HepG2 (cell line): ENCODE measurements at regions not wholly inside any gene's neighbourhood (a gene's known extent, or its start where the extent isn't known, plus 50 kb on each side); places are given as distances from the start of the nearest gene placed in this dataset.
A peak's percentile ranks its signal among the peaks of the same experiment; 100 is the strongest.

Experiments
- BORCS8-MEF2B ChIP-seq: sonication (generic); formaldehyde crosslinking; IDR thresholded peaks from 2 replicates; pipeline ENCODE4 v1.8.0; 2022; ENCODE audit warnings: mild to moderate bottlenecking, missing genetic modification reagents
- CEBPG ChIP-seq: IDR thresholded peaks from 2 replicates; pipeline ENCODE4 v1.6.1; 2016
- DMAP1 ChIP-seq: IDR thresholded peaks from 2 replicates; pipeline ENCODE4 v1.6.1; 2016
- E2F5 ChIP-seq: sonication (generic); formaldehyde crosslinking; conservative IDR thresholded peaks from 2 replicates; pipeline ENCODE4 v1.4.0; 2020; ENCODE audit warnings: missing genetic modification reagents
- FOXA3 ChIP-seq: IDR thresholded peaks from 2 replicates; pipeline ENCODE4 v1.6.1; 2016; ENCODE audit warnings: missing genetic modification reagents, missing compliant biosample characterization
- GABPA ChIP-seq, 2 experiments: IDR thresholded peaks; 2 replicates each; pipeline ENCODE4 v1.6.1; 2011 to 2016; ENCODE audit warnings: low read depth in 2 of 2, low read length in 1 of 2, missing biosample characterization in 1 of 2, missing genetic modification characterization in 1 of 2
- HNF4A ChIP-seq: sonication (generic); formaldehyde crosslinking; IDR thresholded peaks from 2 replicates; pipeline ENCODE4 v1.4.0; 2020; ENCODE audit warnings: missing genetic modification reagents
- HNRNPK ChIP-seq: fragments of 200-400 bp; formaldehyde crosslinking; IDR thresholded peaks from 2 replicates; pipeline ENCODE4 v1.6.1; 2018; ENCODE audit warnings: low read length, low read depth, moderate library complexity, mild to moderate bottlenecking; ENCODE audit not compliant: poor library complexity, severe bottlenecking
- NFE2 ChIP-seq: sonication (generic); formaldehyde crosslinking; IDR thresholded peaks from 2 replicates; pipeline ENCODE4 v1.4.0; 2020; ENCODE audit warnings: missing genetic modification reagents
- NKX3-1 ChIP-seq: sonication (generic); formaldehyde crosslinking; IDR thresholded peaks from 2 replicates; pipeline ENCODE4 v1.5.0; 2020; ENCODE audit warnings: missing genetic modification reagents
- REXO4 ChIP-seq: sonication (generic); formaldehyde crosslinking; IDR thresholded peaks from 2 replicates; pipeline ENCODE4 v1.8.0; 2022; ENCODE audit warnings: missing genetic modification reagents, mild to moderate bottlenecking, borderline replicate concordance
- SMYD3 ChIP-seq: sonication (generic); formaldehyde crosslinking; IDR thresholded peaks from 2 replicates; pipeline ENCODE4 v1.8.1; 2023; ENCODE audit warnings: mild to moderate bottlenecking, missing genetic modification reagents
- TBX2 ChIP-seq: sonication (generic); formaldehyde crosslinking; IDR thresholded peaks from 2 replicates; pipeline ENCODE4 v1.5.0; 2020; ENCODE audit warnings: missing genetic modification reagents, mild to moderate bottlenecking, borderline replicate concordance
- TEAD3 ChIP-seq: optimal IDR thresholded peaks from 2 replicates; pipeline ENCODE3; 2016; ENCODE audit warnings: borderline replicate concordance
- TFAP4 ChIP-seq: sonication (generic); IDR thresholded peaks from 2 replicates; pipeline ENCODE4 v1.6.1; 2016; ENCODE audit warnings: low read depth, borderline replicate concordance
- ZNF207 ChIP-seq: fragments of 450-650 bp; IDR thresholded peaks from 2 replicates; pipeline ENCODE4 v1.6.1; 2016; ENCODE audit warnings: antibody characterized with exemption, borderline replicate concordance
- ZNF451 ChIP-seq: sonication (generic); formaldehyde crosslinking; IDR thresholded peaks from 2 replicates; pipeline ENCODE4 v1.5.0; 2020; ENCODE audit warnings: mild to moderate bottlenecking, missing genetic modification reagents
- ZNF660 ChIP-seq: sonication (generic); formaldehyde crosslinking; IDR thresholded peaks from 2 replicates; pipeline ENCODE4 v1.5.1; 2020; ENCODE audit warnings: mild to moderate bottlenecking, low read depth, missing genetic modification reagents, borderline replicate concordance
- ZNF816 ChIP-seq: sonication (generic); formaldehyde crosslinking; IDR thresholded peaks from 2 replicates; pipeline ENCODE4 v1.8.0; 2022; ENCODE audit warnings: missing genetic modification reagents, mild to moderate bottlenecking, borderline replicate concordance
- ZSCAN5A ChIP-seq: sonication (generic); formaldehyde crosslinking; IDR thresholded peaks from 2 replicates; pipeline ENCODE4 v1.8.0; 2022; ENCODE audit warnings: mild to moderate bottlenecking, missing genetic modification reagents, borderline replicate concordance
- TF ChIP-seq, protein P1 (sequence below): IDR thresholded peaks from 2 replicates; pipeline ENCODE4 v1.6.1; 2012; ENCODE audit warnings: low read length, improper control_type of control experiment
- TF ChIP-seq, protein P2 (sequence below): sonication (generic); formaldehyde crosslinking; IDR thresholded peaks from 2 replicates; pipeline ENCODE4 v1.5.1; 2020; ENCODE audit warnings: missing genetic modification reagents, mild to moderate bottlenecking, borderline replicate concordance
- TF ChIP-seq, protein P3 (sequence below): sonication (generic); formaldehyde crosslinking; IDR thresholded peaks from 2 replicates; pipeline ENCODE4 v1.4.0; 2020; ENCODE audit warnings: missing genetic modification reagents

GRCh38 chr1:213656503-213656902 lies 331.3 kb upstream of the PROX1 start (continued):
- TF ChIP-seq NFE2 (no peak), CEBPG (CRISPR knock-in tag) (no peak), ZSCAN5A (CRISPR knock-in tag) (no peak), SMYD3 (CRISPR knock-in tag) (no peak), REXO4 (no peak), HNRNPK (no peak), E2F5 (CRISPR knock-in tag) (no peak), GABPA (IDR thresholded peaks at IDR 0.05; ENCODE audit: low read depth, low read length) (no peak), GABPA (CRISPR knock-in tag; IDR thresholded peaks at IDR 0.05; ENCODE audit: low read depth) (no peak), TFAP4 (peak; percentile 85), ZNF451 (CRISPR knock-in tag) (no peak), TEAD3 (CRISPR knock-in tag) (peak; percentile 50), ZNF660 (CRISPR knock-in tag) (no peak), HNF4A (peak; percentile 81), TBX2 (CRISPR knock-in tag) (peak; percentile 15; the same call in 1 of the 2 replicates), BORCS8-MEF2B (no peak), DMAP1 (CRISPR knock-in tag) (no peak), ZNF816 (CRISPR knock-in tag) (no peak), NKX3-1 (CRISPR knock-in tag) (no peak), FOXA3 (CRISPR knock-in tag) (no peak), ZNF207 (no peak)
- TF ChIP-seq, protein P1, sequence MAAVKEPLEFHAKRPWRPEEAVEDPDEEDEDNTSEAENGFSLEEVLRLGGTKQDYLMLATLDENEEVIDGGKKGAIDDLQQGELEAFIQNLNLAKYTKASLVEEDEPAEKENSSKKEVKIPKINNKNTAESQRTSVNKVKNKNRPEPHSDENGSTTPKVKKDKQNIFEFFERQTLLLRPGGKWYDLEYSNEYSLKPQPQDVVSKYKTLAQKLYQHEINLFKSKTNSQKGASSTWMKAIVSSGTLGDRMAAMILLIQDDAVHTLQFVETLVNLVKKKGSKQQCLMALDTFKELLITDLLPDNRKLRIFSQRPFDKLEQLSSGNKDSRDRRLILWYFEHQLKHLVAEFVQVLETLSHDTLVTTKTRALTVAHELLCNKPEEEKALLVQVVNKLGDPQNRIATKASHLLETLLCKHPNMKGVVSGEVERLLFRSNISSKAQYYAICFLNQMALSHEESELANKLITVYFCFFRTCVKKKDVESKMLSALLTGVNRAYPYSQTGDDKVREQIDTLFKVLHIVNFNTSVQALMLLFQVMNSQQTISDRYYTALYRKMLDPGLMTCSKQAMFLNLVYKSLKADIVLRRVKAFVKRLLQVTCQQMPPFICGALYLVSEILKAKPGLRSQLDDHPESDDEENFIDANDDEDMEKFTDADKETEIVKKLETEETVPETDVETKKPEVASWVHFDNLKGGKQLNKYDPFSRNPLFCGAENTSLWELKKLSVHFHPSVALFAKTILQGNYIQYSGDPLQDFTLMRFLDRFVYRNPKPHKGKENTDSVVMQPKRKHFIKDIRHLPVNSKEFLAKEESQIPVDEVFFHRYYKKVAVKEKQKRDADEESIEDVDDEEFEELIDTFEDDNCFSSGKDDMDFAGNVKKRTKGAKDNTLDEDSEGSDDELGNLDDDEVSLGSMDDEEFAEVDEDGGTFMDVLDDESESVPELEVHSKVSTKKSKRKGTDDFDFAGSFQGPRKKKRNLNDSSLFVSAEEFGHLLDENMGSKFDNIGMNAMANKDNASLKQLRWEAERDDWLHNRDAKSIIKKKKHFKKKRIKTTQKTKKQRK = no peak
- TF ChIP-seq, protein P2, sequence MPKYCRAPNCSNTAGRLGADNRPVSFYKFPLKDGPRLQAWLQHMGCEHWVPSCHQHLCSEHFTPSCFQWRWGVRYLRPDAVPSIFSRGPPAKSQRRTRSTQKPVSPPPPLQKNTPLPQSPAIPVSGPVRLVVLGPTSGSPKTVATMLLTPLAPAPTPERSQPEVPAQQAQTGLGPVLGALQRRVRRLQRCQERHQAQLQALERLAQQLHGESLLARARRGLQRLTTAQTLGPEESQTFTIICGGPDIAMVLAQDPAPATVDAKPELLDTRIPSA (CRISPR knock-in tag) = no peak
- TF ChIP-seq, protein P3, sequence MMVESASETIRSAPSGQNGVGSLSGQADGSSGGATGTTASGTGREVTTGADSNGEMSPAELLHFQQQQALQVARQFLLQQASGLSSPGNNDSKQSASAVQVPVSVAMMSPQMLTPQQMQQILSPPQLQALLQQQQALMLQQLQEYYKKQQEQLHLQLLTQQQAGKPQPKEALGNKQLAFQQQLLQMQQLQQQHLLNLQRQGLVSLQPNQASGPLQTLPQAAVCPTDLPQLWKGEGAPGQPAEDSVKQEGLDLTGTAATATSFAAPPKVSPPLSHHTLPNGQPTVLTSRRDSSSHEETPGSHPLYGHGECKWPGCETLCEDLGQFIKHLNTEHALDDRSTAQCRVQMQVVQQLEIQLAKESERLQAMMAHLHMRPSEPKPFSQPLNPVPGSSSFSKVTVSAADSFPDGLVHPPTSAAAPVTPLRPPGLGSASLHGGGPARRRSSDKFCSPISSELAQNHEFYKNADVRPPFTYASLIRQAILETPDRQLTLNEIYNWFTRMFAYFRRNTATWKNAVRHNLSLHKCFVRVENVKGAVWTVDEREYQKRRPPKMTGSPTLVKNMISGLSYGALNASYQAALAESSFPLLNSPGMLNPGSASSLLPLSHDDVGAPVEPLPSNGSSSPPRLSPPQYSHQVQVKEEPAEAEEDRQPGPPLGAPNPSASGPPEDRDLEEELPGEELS = 0 out of 2 replicates have a peak, but pooled peaks have one; percentile 14
